ENCODE measurements at regions not wholly inside any gene's neighbourhood (a gene's known extent, or its start where the extent isn't known, plus 50 kb on each side); places are given as distances from the start of the nearest gene placed in this dataset.

GRCh38 chr11:107172996-107173395 is 154.7 kb upstream of the GUCY1A2 start:
- no peak for DNase-seq
- in situ Hi-C loops (cut with MboI; ENCODE audit: low pct_unique_long_range_greater_than_20kb, low sequenced_read_pairs): no loop called here

GRCh38 chr11:107157809-107158187 is 139.5 kb upstream of the GUCY1A2 start:
- in situ Hi-C loops (cut with MboI; ENCODE audit: low pct_unique_long_range_greater_than_20kb, low sequenced_read_pairs): no loop called here

GRCh38 chr11:107157146-107157808 is 139.0 kb upstream of the GUCY1A2 start:
- no peak for DNase-seq
- in situ Hi-C loops (cut with MboI; ENCODE audit: low pct_unique_long_range_greater_than_20kb, low sequenced_read_pairs): no loop called here

More at GRCh38 chr11:107157809-107158187, 139.5 kb upstream of the GUCY1A2 start:
- DNase-seq: no peak

GRCh38 chr11:107151579-107151978 is 133.3 kb upstream of the GUCY1A2 start:
- in situ Hi-C loops (cut with MboI; ENCODE audit: low pct_unique_long_range_greater_than_20kb, low sequenced_read_pairs): no loop called here
- DNase-seq: no peak

- in situ Hi-C loops (cut with MboI; ENCODE audit: low pct_unique_long_range_greater_than_20kb, low sequenced_read_pairs): no loop called here
- DNase-seq: no peak
Observed at GRCh38 chr11:107151158-107151557, 132.9 kb upstream of the GUCY1A2 start.

- in situ Hi-C loops (cut with MboI; ENCODE audit: low pct_unique_long_range_greater_than_20kb, low sequenced_read_pairs): no loop called here
- no peak for DNase-seq
Observed at GRCh38 chr11:107140983-107141382, 122.7 kb upstream of the GUCY1A2 start.

- in situ Hi-C loops (cut with MboI; ENCODE audit: low pct_unique_long_range_greater_than_20kb, low sequenced_read_pairs): no loop called here
- DNase-seq: no peak
Observed at GRCh38 chr11:107139396-107139795, 121.1 kb upstream of the GUCY1A2 start.

- in situ Hi-C loops (cut with MboI; ENCODE audit: low pct_unique_long_range_greater_than_20kb, low sequenced_read_pairs): no loop called here
- DNase-seq: no peak
Observed at GRCh38 chr11:107136892-107137291, 118.6 kb upstream of the GUCY1A2 start.

GRCh38 chr11:107131756-107132155 is 113.5 kb upstream of the GUCY1A2 start:
- no peak for DNase-seq
- in situ Hi-C loops (cut with MboI; ENCODE audit: low pct_unique_long_range_greater_than_20kb, low sequenced_read_pairs): no loop called here

GRCh38 chr11:107123022-107123421 is 104.7 kb upstream of the GUCY1A2 start:
- in situ Hi-C loops (cut with MboI; ENCODE audit: low pct_unique_long_range_greater_than_20kb, low sequenced_read_pairs): no loop called here
- DNase-seq: no peak

- in situ Hi-C loops (cut with MboI; ENCODE audit: low pct_unique_long_range_greater_than_20kb, low sequenced_read_pairs): no loop called here
- no peak for DNase-seq
Observed at GRCh38 chr11:107118025-107118720, 99.9 kb upstream of the GUCY1A2 start.

GRCh38 chr11:107116358-107116757 is 98.1 kb upstream of the GUCY1A2 start:
- in situ Hi-C loops (cut with MboI; ENCODE audit: low pct_unique_long_range_greater_than_20kb, low sequenced_read_pairs): no loop called here
- no peak for DNase-seq

- in situ Hi-C loops (cut with MboI; ENCODE audit: low pct_unique_long_range_greater_than_20kb, low sequenced_read_pairs): no loop called here
- no peak for DNase-seq
Observed at GRCh38 chr11:107102692-107103477, 84.6 kb upstream of the GUCY1A2 start.

GRCh38 chr11:107092667-107093066 is 74.4 kb upstream of the GUCY1A2 start:
- in situ Hi-C loops (cut with MboI; ENCODE audit: low pct_unique_long_range_greater_than_20kb, low sequenced_read_pairs): no loop called here
- no peak for DNase-seq

GRCh38 chr11:107078375-107078774 is 60.1 kb upstream of the GUCY1A2 start:
- in situ Hi-C loops (cut with MboI; ENCODE audit: low pct_unique_long_range_greater_than_20kb, low sequenced_read_pairs): no loop called here
- no peak for DNase-seq

- DNase-seq: no peak
Observed at GRCh38 chr11:107076832-107077231, 58.6 kb upstream of the GUCY1A2 start.

GRCh38 chr11:107071129-107071528 is 52.9 kb upstream of the GUCY1A2 start:
- in situ Hi-C loops (cut with MboI; ENCODE audit: low pct_unique_long_range_greater_than_20kb, low sequenced_read_pairs): no loop called here
- DNase-seq: no peak

More at GRCh38 chr11:107076832-107077231, 58.6 kb upstream of the GUCY1A2 start:
- in situ Hi-C loops (cut with MboI; ENCODE audit: low pct_unique_long_range_greater_than_20kb, low sequenced_read_pairs): no loop called here
